SK-N-SH treated with all-trans-retinoic acid at 6 μM for 48 hours (cell line): ENCODE measurements at regions not wholly inside any gene's neighbourhood (a gene's known extent, or its start where the extent isn't known, plus 50 kb on each side); places are given as distances from the start of the nearest gene placed in this dataset.

Experiments
- ARNTL ChIP-seq: fragments of 450-650 bp; formaldehyde crosslinking; IDR thresholded peaks from 2 replicates; pipeline ENCODE4 v1.5.0; 2020; ENCODE audit warnings: low read depth, mild to moderate bottlenecking, moderate library complexity, borderline replicate concordance
- ISL1 ChIP-seq: fragments of 250-450 bp; sonication (Bioruptor Pico); IDR thresholded peaks from 2 replicates; pipeline ENCODE4 v2.1.2; 2022; ENCODE audit warnings: mild to moderate bottlenecking, moderate library complexity
- POU6F1 ChIP-seq: fragments of 250-450 bp; sonication (Bioruptor Pico); IDR thresholded peaks from 2 replicates; pipeline ENCODE4 v1.8.0; 2021; ENCODE audit warnings: low read depth, mild to moderate bottlenecking, moderate library complexity, borderline replicate concordance
- PPARA ChIP-seq: fragments of 250-450 bp; sonication (Bioruptor Pico); IDR thresholded peaks from 2 replicates; pipeline ENCODE4 v1.5.0; 2020; ENCODE audit warnings: mild to moderate bottlenecking, borderline replicate concordance
- RARB ChIP-seq: fragments of 250-450 bp; sonication (Bioruptor Pico); IDR thresholded peaks from 2 replicates; pipeline ENCODE4 v1.8.0; 2021; ENCODE audit warnings: mild to moderate bottlenecking, moderate library complexity
- TOX ChIP-seq: fragments of 250-450 bp; sonication (Bioruptor Pico); IDR thresholded peaks from 2 replicates; pipeline ENCODE4 v1.8.0; 2021; ENCODE audit warnings: mild to moderate bottlenecking, moderate library complexity, borderline replicate concordance
- ZFP3 ChIP-seq: fragments of 250-450 bp; sonication (Bioruptor Pico); IDR thresholded peaks from 2 replicates; pipeline ENCODE4 v1.5.0; 2020; ENCODE audit warnings: mild to moderate bottlenecking, moderate library complexity
- TF ChIP-seq, protein P1 (sequence below): fragments of 250-450 bp; sonication (Bioruptor Pico); IDR thresholded peaks from 2 replicates; pipeline ENCODE4 v1.5.1; 2020; ENCODE audit warnings: low read depth, mild to moderate bottlenecking, moderate library complexity
- TF ChIP-seq, protein P2 (sequence below): fragments of 250-450 bp; sonication (Bioruptor Pico); IDR thresholded peaks from 2 replicates; pipeline ENCODE4 v1.8.0; 2020; ENCODE audit warnings: mild to moderate bottlenecking, moderate library complexity, borderline replicate concordance

- TF ChIP-seq RARB (CRISPR knock-in tag) (no peak), TOX (CRISPR knock-in tag) (no peak), ARNTL (no peak), ISL1 (CRISPR knock-in tag) (no peak), PPARA (no peak), POU6F1 (no peak), ZFP3 (no peak)
- TF ChIP-seq, protein P1, sequence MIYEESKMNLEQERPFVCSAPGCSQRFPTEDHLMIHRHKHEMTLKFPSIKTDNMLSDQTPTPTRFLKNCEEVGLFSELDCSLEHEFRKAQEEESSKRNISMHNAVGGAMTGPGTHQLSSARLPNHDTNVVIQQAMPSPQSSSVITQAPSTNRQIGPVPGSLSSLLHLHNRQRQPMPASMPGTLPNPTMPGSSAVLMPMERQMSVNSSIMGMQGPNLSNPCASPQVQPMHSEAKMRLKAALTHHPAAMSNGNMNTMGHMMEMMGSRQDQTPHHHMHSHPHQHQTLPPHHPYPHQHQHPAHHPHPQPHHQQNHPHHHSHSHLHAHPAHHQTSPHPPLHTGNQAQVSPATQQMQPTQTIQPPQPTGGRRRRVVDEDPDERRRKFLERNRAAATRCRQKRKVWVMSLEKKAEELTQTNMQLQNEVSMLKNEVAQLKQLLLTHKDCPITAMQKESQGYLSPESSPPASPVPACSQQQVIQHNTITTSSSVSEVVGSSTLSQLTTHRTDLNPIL (CRISPR knock-in tag) = no peak
- TF ChIP-seq, protein P2, sequence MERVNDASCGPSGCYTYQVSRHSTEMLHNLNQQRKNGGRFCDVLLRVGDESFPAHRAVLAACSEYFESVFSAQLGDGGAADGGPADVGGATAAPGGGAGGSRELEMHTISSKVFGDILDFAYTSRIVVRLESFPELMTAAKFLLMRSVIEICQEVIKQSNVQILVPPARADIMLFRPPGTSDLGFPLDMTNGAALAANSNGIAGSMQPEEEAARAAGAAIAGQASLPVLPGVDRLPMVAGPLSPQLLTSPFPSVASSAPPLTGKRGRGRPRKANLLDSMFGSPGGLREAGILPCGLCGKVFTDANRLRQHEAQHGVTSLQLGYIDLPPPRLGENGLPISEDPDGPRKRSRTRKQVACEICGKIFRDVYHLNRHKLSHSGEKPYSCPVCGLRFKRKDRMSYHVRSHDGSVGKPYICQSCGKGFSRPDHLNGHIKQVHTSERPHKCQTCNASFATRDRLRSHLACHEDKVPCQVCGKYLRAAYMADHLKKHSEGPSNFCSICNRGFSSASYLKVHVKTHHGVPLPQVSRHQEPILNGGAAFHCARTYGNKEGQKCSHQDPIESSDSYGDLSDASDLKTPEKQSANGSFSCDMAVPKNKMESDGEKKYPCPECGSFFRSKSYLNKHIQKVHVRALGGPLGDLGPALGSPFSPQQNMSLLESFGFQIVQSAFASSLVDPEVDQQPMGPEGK = no peak
Measured at GRCh38 chr5:34460496-34460895, 195.6 kb upstream of the RAI14 start.
